Left lung (tissue), 4 donors: ENCODE measurements at regions not wholly inside any gene's neighbourhood (a gene's known extent, or its start where the extent isn't known, plus 50 kb on each side); places are given as distances from the start of the nearest gene placed in this dataset.

ENCODE experiments used
- ATAC-seq: fragments of 200-7000 bp; cut with Tn5 transposase; one replicate; pipeline ENCODE4 v1.9.1; 2020; ENCODE audit warnings: moderate library complexity
- DNase-seq, 4 donors: peaks; one replicate each; pipeline ENCODE4 v3.0.0-alpha.2; 2013 to 2020
- H3K27ac ChIP-seq, 2 donors: fragments of 200-600 bp; sonication (generic) in 1 of 2; one replicate each; pipeline versions ENCODE4 v1.5.0 to v1.8.0; 2020 to 2021
- H3K27me3 ChIP-seq, 2 donors: fragments of 200-600 bp; sonication (generic) in 1 of 2; one replicate each; pipeline versions ENCODE4 v1.5.0 to v1.8.0; 2020 to 2021
- H3K36me3 ChIP-seq, 2 donors: fragments of 200-600 bp; sonication (generic) in 1 of 2; one replicate each; pipeline versions ENCODE4 v1.5.0 to v1.8.0; 2020 to 2021
- H3K4me1 ChIP-seq, 2 donors: fragments of 200-600 bp; one replicate each; pipeline ENCODE4 v1.8.0; 2021
- H3K4me3 ChIP-seq, 2 donors: fragments of 200-600 bp; sonication (generic) in 1 of 2; one replicate each; pipeline versions ENCODE4 v1.5.0 to v1.8.0; 2020 to 2021; ENCODE audit warnings: mild to moderate bottlenecking in 1 of 2
- H3K9me3 ChIP-seq, 2 donors: fragments of 200-600 bp; sonication (generic) in 1 of 2; one replicate each; pipeline versions ENCODE4 v1.5.0 to v1.8.0; 2020 to 2021
- intact Hi-C, 2 donors: fragments of 100-400 bp; cut with DNase I; formaldehyde crosslinking; loops; one replicate each; pipeline versions ENCODE4 v1.11.2 to v1.14.2; 2022
- TF ChIP-seq, protein P1 (sequence below), 2 donors: fragments of 200-600 bp; sonication (generic) in 1 of 2; IDR thresholded peaks; one replicate each; pipeline versions ENCODE4 v1.5.0 to v1.8.0; 2021; ENCODE audit warnings: antibody characterized with exemption in 2 of 2
- donor health status: DM: no; HTN: yes; CAD: no.
- donor health status: DM: no; HTN: no; CAD: no.

DNA sequence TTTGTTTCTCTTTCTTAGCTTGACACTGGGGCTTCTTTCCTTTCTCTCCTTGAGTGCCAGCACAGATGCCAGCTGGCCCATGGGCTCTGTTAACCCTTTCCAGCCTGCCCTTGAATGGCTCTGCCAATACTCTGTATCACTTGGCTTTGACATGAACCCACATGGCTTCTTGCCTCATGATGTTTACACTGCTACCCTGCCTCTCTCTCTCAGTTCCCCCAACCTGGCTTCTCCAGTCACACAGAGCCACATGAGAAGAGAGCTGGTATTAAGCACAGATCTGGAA, 262.4 kb downstream of the OMA1 start:
- DNase-seq (no peak), ATAC-seq (no peak)

DNA sequence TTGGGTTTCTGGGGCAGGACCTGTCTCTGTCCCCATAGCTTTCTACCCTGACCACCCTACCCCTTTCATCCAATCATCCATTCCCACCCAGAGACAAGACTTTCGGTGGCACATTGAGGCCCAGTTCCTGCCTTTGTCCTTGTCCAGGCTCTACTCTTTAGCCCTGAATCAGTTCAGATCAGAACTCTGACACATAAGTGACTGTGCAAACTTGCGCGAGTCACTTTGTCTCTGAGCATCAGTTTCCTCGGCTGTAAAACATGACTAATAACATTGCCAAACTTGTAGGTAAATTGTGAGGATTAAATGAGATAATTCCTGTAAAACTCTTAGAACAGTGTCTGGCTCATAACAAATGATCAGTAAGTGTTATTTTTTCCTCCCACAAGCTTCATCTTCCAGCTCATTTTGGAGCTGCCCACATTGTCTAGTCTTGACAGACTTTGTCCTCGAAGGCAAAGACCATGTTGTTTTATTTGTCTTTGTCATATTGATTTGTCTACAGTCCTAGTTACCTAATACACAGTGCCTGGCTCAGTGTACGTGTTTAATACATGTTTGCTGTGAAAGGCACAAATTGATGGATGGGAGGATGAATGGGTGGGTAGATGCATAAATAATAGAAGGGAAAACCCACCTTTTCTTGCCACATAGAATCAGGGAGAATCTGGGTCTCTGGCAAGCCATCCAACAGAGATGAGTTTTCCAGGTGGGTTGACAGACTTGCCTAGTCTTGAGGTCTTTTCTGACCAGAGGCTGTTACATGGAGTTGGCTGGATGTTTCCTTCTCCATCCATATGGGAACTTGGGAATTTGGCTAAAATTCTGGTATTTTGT, 262.9 kb downstream of the OMA1 start:
- no peak for ATAC-seq
- Histone ChIP-seq H3K4me1 (no peaks in the 10 kb centered on the region), H3K4me3 (no peak overlapping the region), H3K27me3 (no peaks in the 10 kb centered on the region), H3K9me3 (no peaks in the 10 kb centered on the region), H3K27ac (no peak overlapping the region), H3K36me3 (no peaks in the 10 kb centered on the region)
- DNase-seq, result no peak
- intact Hi-C loops, result no loop called here
- TF ChIP-seq, protein P1, sequence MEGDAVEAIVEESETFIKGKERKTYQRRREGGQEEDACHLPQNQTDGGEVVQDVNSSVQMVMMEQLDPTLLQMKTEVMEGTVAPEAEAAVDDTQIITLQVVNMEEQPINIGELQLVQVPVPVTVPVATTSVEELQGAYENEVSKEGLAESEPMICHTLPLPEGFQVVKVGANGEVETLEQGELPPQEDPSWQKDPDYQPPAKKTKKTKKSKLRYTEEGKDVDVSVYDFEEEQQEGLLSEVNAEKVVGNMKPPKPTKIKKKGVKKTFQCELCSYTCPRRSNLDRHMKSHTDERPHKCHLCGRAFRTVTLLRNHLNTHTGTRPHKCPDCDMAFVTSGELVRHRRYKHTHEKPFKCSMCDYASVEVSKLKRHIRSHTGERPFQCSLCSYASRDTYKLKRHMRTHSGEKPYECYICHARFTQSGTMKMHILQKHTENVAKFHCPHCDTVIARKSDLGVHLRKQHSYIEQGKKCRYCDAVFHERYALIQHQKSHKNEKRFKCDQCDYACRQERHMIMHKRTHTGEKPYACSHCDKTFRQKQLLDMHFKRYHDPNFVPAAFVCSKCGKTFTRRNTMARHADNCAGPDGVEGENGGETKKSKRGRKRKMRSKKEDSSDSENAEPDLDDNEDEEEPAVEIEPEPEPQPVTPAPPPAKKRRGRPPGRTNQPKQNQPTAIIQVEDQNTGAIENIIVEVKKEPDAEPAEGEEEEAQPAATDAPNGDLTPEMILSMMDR (IDR thresholded peaks at IDR 0.05), result no peak

More for the DNA sequence above, 262.4 kb downstream of the OMA1 start:
- H3K36me3 ChIP-seq, result no peaks in the 10 kb centered on the region
- no peak overlapping the region for H3K27ac ChIP-seq
- intact Hi-C loops, result no loop called here
- H3K4me1 ChIP-seq, result no peaks in the 10 kb centered on the region
- no peak overlapping the region for H3K4me3 ChIP-seq
- no peaks in the 10 kb centered on the region for H3K9me3 ChIP-seq
- no peaks in the 10 kb centered on the region for H3K27me3 ChIP-seq
- TF ChIP-seq, protein P1 (IDR thresholded peaks at IDR 0.05), result no peak

DNA sequence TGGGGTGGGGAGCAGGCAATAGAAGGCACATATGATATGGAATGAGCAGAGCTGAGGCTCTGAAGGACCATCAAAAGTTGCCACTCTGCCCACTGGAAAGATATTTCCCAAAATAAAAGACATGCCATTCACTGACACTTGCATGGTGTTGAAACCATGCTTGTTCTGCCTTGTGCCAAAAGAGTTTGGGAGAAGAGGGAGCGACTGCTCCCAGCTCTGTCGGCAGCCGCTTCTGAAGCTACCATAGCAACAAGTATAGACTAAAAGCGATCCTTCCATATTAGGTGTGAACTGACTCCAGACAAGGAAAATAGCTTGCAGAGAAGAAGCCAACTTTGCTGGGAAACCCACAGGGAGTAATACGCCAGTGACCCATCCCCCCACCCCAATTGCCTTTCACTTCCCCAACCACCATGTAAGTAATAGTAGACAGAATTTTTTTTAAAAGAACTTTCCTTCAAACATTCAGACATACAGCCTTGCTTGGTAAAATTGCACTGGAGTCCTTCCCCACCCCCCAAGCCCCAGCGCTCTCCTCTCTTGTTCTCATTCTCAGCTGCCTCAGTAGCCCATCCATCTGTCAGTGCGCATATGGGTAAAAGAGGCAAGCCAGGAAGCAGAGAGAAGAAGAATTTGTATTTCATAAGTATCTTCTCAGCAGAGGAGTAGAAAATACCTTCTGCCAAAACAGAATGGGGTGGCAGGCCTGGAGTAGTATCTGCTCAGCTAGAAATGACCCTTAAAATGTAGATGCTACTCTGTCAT, 263.7 kb downstream of the OMA1 start:
- intact Hi-C loops, result no loop called here
- Histone ChIP-seq H3K9me3 (no peaks in the 10 kb centered on the region), H3K4me3 (no peak overlapping the region), H3K4me1 (no peaks in the 10 kb centered on the region), H3K27me3 (no peaks in the 10 kb centered on the region), H3K27ac (no peak overlapping the region), H3K36me3 (no peaks in the 10 kb centered on the region)
- ATAC-seq, result no peak
- no peak for DNase-seq
- TF ChIP-seq, protein P1 (IDR thresholded peaks at IDR 0.05), result no peak

DNA sequence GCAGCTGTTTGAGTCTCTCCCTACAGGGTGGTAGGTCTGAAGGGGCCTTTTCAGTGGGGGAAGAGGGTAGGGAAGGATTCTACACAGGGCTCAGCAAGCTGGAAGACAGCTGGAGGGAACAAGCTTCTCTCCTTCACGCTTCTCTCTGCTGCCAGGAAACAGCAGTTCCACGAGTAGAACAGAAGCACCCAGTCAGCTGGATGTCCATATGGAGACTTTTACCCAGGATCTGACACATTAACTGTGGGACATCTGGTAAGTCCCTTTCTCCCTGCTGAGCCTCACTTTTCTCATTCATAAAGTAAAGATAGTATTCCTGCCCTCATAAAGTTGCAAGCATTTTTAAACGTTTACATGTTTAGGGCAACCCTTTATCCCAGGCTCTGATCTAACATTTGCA, 280.3 kb downstream of the OMA1 start:
- H3K27me3 ChIP-seq, result no peaks in the 10 kb centered on the region
- H3K4me1 ChIP-seq, result no peaks in the 10 kb centered on the region
- DNase-seq (no peak), ATAC-seq (no peak)
- H3K4me3 ChIP-seq, result no peak overlapping the region
- no peak overlapping the region for H3K27ac ChIP-seq
- TF ChIP-seq, protein P1 (IDR thresholded peaks at IDR 0.05), result no peak
- intact Hi-C loops, result no loop called here
- H3K36me3 ChIP-seq, result no peaks in the 10 kb centered on the region
- no peaks in the 10 kb centered on the region for H3K9me3 ChIP-seq

DNA sequence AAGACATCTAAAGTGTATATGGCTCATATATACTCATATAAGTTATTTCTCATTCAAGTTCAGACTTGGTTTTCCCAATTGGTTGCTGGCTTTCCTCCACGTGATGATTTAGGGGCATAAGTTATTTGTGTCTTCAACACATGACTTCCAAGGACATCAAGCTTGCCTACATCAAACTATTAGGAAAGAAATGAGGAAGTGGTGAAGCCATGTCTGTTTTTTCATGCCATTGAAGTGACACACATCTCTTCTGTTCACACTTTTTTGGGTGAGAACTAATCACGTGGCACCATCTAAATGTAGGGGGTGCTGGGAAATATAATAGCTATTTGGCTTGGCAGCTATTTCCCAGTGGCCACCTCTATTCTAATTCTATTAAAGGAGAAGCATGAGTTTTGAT, 282.1 kb downstream of the OMA1 start:
- ATAC-seq (no peak), DNase-seq (no peak)
- no peak overlapping the region for H3K27ac ChIP-seq
- TF ChIP-seq, protein P1 (IDR thresholded peaks at IDR 0.05), result no peak
- no peaks in the 10 kb centered on the region for H3K9me3 ChIP-seq
- H3K27me3 ChIP-seq, result no peaks in the 10 kb centered on the region
- H3K4me3 ChIP-seq, result no peak overlapping the region
- intact Hi-C loops, result no loop called here
- no peaks in the 10 kb centered on the region for H3K36me3 ChIP-seq
- no peaks in the 10 kb centered on the region for H3K4me1 ChIP-seq
